HG02759 (cell line): ENCODE measurements at regions not wholly inside any gene's neighbourhood (a gene's known extent, or its start where the extent isn't known, plus 50 kb on each side); places are given as distances from the start of the nearest gene placed in this dataset.
"Not testable (repeated sequence)": the region's sequence is repeated elsewhere in the genome, so short reads cannot be mapped to it uniquely, and the experiment has no call there.

Experiments
- ATAC-seq: cut with Tn5 transposase; IDR thresholded peaks from one replicate; pipeline ENCODE4 v1.9.1; 2021; ENCODE audit warnings: mild to moderate bottlenecking, moderate library complexity; ENCODE audit not compliant: unreplicated experiment

- ATAC-seq = no peak
Measured at GRCh38 chr2:180238729-180239128, 231.6 kb upstream of the CWC22 start.

DNA sequence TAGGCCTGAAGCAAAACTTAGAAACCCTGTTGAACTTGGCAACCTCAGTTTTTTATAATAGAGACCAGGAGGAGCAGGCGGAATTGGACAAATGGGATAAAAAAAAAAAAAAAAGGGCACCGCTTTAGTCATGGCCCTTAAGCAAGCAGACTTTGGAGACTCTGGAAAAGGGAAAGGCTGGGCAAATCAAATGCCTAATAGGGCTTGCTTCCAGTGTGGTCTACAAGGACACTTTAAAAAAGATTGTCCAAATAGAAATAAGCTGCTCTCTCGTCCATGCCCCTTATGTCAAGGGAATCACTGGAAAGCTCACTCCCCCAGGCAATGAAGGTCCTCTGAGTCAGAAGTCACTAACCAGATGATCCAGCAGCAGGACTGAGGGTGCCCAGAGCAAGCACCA lies 229.0 kb upstream of the CWC22 start:
- not testable (repeated sequence) for ATAC-seq

DNA sequence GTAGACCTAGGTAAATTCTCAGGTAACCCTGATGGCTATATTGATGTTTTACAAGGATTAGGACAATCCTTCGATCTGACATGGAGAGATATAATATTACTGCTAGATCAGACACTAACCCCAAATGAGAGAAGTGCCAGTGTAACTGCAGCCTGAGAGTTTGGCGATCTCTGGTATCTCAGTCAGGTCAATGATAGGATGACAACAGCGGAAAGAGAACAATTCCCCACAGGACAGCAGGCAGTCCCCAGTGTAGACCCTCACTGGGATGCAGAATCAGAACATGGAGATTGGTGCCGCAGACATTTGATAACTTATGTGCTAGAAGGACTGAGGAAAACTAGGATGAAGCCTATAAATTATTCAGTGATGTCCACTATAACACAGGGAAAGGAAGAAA lies 228.4 kb upstream of the CWC22 start:
- not testable (repeated sequence) for ATAC-seq

DNA sequence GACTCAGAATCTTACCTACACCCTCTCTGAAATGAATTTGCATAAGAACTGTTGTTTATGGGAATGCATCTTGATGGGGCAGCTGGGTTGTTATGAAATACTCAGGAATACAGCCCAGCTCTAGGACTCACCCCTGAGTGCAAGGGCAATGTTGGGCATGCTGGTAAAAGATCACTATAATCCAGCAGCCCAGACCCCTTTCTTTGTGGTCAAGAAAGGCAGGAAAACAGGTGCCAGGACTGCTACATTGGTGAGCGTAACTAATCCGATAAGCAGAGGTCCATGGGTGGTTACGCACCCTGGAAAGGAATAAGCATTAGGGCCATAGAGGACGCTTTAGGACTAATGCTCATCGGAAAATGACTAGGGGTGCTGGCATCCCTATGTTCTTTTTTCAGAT lies 227.9 kb upstream of the CWC22 start:
- ATAC-seq = not testable (repeated sequence)

GRCh38 chr2:180231015-180231414 lies 223.9 kb upstream of the CWC22 start:
- no peak for ATAC-seq

GRCh38 chr2:180227461-180227860 lies 220.4 kb upstream of the CWC22 start:
- no peak for ATAC-seq

- no peak for ATAC-seq
Measured at GRCh38 chr2:180225118-180225517, 218.0 kb upstream of the CWC22 start.

DNA sequence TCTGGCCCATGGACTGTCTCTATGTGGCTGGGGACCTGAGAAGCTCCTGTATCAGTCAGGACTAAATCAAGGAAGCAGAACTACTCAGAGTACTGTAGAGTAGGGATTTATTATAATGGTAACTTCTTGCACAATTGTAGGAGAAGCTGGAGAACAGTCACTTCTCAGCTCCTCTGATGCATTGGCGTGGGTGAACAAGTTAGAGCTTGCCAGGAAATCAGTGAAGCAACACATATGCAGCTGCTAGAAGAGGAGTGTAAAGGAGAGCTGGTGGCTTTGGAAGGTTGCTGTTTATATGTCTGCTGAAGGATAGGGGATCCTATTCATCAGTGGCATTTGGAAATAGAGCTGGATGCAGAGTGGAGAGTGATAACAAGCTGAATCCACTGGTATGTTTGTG lies 215.5 kb upstream of the CWC22 start:
- no peak for ATAC-seq

DNA sequence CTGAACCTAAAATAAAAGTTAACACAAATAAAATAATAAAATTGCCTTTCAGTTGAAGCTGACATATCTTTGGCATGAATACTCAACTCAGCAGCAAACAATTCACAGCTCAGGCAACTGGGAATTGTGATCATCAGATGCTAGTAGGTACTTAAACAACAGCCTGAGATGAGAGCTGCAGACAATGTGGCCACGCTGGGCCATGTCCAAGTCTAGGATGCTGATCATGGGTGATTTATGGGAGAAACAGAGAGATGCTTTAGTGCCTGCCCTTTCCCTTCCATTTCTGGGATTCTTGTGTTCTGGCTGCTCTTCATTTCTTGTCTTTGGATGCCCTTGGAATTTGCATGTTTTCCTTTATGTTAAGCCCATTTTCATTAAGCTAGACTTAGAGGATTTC lies 212.4 kb upstream of the CWC22 start:
- ATAC-seq = no peak

GRCh38 chr2:180208841-180209240 lies 201.7 kb upstream of the CWC22 start:
- ATAC-seq = no peak

DNA sequence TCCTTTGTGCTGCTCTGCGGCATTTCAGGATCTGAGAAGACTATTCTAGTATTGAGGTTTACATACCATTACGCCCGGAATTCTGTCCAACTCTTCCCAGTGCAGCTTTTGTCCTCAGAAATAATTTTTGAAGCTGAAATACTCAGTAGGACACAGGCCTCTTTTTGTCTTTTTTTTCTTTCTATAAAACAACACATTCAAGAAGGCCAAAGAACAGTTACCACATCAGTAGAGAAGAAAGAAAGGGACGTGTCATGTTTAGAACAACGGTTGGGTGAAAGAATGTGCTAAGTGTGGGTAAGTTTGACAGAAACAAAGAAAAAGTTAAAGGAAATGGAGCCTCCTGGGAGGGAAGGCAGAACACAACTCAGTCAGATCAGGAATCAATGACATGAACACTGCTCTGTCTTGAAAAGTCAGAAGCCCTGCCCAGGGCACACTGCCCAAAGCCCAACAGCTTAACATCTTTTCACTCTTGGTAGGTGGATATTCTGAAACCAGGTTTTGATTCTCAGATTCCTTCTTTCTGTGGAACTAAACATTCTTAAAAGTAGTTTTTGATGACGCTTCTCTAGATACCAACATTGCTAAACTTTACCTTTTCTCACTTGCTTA lies 198.6 kb upstream of the CWC22 start:
- no peak for ATAC-seq

- ATAC-seq = no peak
Measured at GRCh38 chr2:180203972-180204371, 196.9 kb upstream of the CWC22 start.

GRCh38 chr2:180202467-180202951 lies 195.4 kb upstream of the CWC22 start:
- no peak for ATAC-seq

DNA sequence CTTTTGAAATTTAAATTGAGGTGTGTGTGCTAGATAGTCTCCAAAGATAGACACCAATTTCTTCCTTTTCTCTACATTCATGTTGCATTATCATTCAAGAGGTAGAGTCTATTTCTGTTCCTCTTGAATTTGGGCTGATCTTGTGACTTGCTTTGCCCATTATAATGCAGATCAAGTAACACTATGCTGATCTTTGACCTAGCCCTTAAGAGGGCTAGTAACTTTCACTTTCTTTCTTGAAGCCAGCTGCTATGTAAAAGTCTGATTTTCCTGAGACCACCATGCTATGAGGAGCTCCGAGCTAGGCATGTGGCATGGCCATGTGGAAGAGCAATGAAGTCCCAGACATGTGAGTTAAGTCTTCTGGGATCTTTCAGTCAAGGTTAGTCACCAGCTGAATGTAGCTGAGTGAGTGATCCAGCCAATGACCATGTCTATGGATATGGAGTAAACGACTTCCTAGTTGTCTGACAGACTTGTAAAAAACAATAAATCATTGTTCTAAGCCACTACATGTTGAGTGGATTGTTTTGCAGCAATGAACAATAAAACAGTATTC lies 189.4 kb upstream of the CWC22 start:
- no peak for ATAC-seq

- ATAC-seq = no peak
Measured at GRCh38 chr2:180195847-180196246, 188.8 kb upstream of the CWC22 start.

DNA sequence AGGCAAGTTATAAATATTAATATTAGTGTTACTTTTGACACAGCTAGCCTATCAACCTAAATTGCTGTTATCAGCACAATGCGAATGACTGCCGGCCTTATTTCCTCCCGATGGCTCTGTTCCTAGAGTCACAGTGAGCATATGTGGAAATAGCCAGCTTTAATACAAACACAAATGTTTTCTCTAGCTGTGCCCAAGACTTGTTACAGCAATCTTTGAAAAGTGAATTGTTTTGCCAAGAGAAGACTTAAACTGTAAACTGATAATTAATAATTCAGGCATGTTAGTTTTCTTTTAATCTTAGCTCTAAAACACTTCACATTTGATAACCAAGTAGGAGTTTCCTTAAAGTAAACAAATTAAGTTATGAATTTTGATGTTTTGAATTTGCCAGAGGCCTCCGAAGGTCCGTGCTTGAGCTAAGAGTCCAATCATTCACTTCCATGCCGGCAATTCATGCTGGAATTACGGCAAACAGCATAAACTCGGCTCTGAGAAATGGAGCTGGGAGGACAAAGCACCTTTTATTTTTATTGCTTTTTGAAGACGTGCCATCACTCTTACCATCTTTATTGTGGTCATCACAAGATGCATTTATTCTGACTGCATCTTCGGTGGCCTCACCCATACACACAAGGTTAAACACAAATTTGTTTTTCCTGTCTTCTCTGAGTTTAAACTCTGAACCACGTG lies 184.5 kb upstream of the CWC22 start:
- ATAC-seq = no peak

GRCh38 chr2:180190851-180191250 lies 183.8 kb upstream of the CWC22 start:
- ATAC-seq = no peak

- ATAC-seq = no peak
Measured at GRCh38 chr2:180187611-180188010, 180.5 kb upstream of the CWC22 start.

DNA sequence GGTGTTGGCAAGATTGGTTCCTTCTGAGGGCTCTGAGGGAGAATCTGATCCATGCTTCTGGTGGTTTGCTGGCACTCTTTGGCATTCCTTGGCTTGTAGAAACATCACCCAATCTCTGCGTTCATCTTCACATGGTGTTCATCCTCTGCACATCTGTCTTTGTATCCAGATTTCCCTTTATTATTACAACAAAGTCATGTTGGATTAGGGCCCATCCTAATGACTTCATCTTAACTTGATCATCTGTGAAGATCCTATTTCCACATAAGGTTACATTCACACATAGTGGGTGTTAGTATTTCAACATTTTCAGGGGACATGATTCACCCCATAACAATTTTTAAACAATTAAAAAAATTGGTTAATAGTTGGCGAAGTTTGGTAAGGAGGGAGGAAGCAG lies 177.4 kb upstream of the CWC22 start:
- no peak for ATAC-seq

- ATAC-seq = no peak
Measured at GRCh38 chr2:180180511-180180910, 173.4 kb upstream of the CWC22 start.

DNA sequence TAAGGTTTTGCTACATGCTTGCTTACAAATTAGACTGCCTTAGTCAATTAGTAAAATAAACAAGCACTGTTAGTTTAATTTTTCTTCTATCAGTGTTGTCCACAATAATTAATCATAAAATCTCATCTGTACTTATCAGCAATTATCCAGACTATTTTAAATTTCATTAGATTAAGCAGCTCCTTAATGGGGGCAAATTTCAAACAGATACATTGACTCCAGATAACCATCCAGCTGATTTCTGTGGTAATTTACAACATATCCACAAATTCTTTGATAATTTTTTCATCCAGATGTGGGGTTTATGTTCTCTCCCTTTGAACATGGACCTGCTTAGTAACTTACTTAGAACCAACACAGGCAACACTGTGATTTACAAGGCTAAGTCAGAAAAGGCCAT lies 170.4 kb upstream of the CWC22 start:
- no peak for ATAC-seq

- ATAC-seq = no peak
Measured at GRCh38 chr2:180175736-180176135, 168.6 kb upstream of the CWC22 start.
